Endothelial cell of hepatic sinusoid (primary cell): ENCODE measurements at regions not wholly inside any gene's neighbourhood (a gene's known extent, or its start where the extent isn't known, plus 50 kb on each side); places are given as distances from the start of the nearest gene placed in this dataset.

Experiments used
- in situ Hi-C: cut with HindIII; loops from 2 replicates; pipeline ENCODE4 v1.10.0; 2017; ENCODE audit warnings: low sequenced_read_pairs

DNA sequence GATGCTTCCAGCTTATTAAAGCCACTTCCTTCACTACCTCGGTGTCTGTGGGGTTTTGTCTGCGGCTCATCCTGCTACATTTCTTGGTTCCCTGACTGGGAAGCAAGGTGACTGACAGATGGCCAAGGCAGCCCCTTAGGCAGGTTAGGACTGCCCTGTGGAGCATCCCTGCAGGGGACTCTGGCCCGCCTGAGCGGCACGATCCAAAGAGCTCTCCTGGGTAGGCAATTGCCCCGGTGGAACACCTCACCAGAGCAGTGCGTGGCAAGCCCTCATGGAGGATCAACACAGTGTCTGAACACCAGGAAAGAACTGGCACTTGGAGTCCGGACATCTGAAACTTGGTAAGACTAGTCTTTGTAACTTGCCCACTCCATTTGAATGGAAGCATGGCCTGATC lies 1143.4 kb downstream of the ARAP2 start:
- in situ Hi-C loops: no loop called here

DNA sequence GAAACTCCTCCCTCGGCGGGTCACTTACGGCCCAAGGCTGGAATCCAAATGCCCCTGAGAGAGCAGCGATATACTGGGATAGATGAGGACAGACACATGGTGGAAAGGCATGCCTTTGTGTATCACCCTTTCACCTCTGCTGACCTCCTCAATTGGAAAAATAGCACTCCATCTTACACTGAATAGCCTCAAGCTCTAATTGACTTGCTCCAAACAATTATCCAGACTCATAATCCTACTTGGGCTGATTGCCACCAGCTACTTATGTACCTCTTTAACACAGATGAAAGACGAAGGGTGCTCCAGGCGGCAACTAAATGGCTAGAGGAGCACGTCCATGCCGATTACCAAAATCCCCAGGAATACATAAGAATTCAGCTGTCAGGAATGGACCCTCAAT lies 1142.2 kb downstream of the ARAP2 start:
- in situ Hi-C loops: no loop called here

DNA sequence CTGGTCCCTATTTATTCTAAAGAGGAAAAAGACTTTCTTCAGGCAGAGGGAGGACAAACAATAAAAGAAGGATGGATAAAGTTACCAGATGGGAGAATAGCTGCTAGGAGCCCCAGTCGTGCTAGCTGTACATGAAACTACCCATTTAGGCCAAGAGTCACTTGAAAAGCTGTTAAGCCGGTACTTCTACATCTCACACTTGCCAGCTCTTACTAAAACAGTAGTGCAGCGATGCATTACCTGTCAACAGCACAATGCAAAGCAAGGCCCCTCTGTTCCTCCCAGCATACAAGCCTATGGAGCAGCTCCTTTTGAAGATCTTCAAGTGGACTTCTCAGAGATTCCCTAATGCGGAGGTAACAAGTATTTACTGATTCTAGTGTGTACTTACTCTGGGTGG lies 1138.8 kb downstream of the ARAP2 start:
- in situ Hi-C loops: no loop called here

DNA sequence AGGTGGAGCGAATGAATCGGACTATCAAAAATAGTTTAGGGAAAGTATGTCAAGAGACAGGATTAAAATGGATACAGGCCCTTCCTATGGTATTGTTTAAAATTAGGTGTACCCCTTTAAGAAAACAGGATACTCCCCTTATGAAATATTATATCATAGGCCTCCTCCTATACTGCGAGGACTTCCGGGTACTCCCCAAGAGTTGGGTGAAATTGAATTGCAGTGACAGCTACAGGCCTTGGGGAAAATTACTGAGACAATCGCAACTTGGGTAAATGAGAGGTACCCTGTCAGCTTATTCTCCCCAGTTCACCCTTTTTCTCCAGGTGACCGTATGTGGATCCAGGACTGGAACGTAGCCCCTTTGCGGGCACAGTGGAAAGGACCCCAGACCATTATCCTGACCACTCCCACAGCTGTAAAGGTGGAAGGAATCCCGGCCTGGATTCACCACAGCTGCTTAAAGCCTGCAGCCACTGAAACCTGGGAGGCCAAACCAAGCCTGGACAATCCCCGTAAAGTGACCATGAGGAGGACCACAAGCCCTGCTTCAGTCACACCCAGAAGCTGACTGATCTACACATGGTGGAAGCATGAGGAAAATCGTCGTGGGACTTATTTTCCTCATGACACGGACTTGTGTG lies 1138.1 kb downstream of the ARAP2 start:
- in situ Hi-C loops: no loop called here

GRCh38 chr4:35124106-35124505 lies 1120.2 kb downstream of the ARAP2 start:
- in situ Hi-C loops: no loop called here

GRCh38 chr4:35125995-35126712 lies 1118.2 kb downstream of the ARAP2 start:
- in situ Hi-C loops: no loop called here

DNA sequence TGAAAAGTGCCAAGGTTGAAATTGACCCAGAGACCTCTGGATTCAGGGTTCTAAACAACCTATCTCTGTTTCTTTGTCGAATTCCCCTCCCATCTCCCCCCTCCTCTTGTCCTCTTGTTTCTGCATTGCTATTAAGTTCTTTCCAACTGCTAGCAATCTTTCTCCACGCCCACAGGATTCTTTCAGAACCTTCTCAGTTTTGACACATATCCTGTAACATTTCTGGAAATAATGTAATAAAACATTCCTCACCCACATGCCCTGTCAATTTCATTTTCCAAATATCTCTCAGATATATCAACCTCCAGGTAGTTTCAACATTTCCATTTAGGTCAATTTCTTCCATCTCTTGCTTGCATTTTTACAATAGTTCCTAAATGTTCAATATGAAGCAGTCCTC lies 1105.9 kb downstream of the ARAP2 start:
- in situ Hi-C loops: no loop called here

- in situ Hi-C loops: no loop called here
Measured at GRCh38 chr4:35147761-35148160, 1096.6 kb downstream of the ARAP2 start.

DNA sequence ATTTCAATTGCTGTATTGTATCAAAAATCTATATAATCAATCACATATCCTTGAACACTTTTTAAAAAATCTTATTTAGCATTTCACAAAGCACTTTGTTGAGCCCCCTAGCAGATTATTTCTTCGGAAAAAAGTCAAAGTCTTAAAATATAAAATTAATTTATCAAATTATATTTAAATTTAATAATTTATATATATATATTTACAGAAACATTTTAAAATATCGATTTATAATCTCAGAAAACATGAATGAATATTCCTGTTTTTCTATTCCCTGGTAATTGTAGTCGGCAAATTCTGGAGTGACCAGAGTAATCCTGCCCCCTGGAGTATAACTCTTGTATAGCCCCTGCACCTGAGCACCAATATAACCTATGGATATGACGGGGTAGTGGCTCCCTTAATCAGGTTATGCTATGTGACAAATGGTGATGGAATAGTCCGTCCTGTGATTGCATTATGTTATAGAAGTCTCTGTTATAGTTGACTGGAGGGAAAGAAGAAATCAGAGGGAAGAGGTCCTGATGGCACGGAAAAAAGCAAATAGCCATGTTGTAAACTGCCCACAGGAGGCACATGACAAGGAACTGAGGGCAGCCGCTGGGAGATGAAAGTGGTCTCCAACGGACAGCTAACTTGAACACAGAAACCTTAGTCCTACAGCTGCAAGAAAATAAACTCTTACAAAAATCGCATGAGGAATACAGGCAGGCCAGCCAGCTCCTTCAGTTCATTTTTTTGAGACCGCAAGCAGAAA lies 1092.3 kb downstream of the ARAP2 start:
- in situ Hi-C loops: no loop called here

- in situ Hi-C loops: no loop called here
Measured at GRCh38 chr4:35163168-35163567, 1081.1 kb downstream of the ARAP2 start.

- in situ Hi-C loops: no loop called here
Measured at GRCh38 chr4:35164063-35164462, 1080.3 kb downstream of the ARAP2 start.

GRCh38 chr4:35166466-35166865 lies 1077.8 kb downstream of the ARAP2 start:
- in situ Hi-C loops: no loop called here

GRCh38 chr4:35167385-35167784 lies 1076.9 kb downstream of the ARAP2 start:
- in situ Hi-C loops: no loop called here

GRCh38 chr4:35175487-35175886 lies 1068.8 kb downstream of the ARAP2 start:
- in situ Hi-C loops: no loop called here

GRCh38 chr4:35175894-35176293 lies 1068.4 kb downstream of the ARAP2 start:
- in situ Hi-C loops: no loop called here

DNA sequence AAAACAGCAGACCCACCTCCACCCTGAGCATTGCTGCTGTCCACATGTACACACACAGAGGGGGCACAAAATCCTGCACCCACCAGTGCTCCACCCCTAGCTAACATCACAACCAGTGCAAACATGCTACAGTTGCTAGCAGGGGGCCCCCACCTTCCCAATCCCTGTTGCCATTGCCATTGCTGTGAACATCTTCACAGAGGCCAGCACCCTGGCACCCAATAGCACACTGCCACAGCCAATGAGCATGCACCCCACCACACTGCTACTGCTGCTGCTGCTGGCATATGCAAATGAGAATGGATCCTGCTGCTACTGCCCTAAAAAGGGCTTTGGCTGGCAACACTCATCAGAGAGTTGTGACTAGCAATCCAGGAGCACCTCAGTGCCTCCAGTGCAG lies 1061.9 kb downstream of the ARAP2 start:
- in situ Hi-C loops: no loop called here

- in situ Hi-C loops: no loop called here
Measured at GRCh38 chr4:35189988-35190613, 1054.2 kb downstream of the ARAP2 start.

- in situ Hi-C loops: no loop called here
Measured at GRCh38 chr4:35201403-35201802, 1042.9 kb downstream of the ARAP2 start.

DNA sequence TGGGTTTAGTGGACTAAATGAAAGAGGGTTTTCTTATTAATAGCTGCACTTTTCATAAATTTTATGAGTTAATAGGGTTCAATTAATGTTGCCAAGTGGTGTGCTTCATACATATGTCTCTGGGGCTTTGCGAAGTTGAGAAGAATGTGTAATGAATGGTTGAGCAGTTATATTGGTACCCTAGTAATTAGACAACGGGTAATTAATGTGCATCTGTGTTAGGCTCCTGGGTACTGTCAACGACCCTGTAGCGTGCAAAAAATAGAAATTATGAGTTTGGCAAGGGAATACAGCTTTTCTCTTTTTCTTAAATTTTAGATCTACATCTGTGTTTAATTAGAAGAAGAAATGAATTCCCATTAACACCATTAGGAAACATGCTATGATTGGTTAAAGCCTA lies 1027.7 kb downstream of the ARAP2 start:
- in situ Hi-C loops: no loop called here

- in situ Hi-C loops: no loop called here
Measured at GRCh38 chr4:35217331-35217730, 1027.0 kb downstream of the ARAP2 start.

DNA sequence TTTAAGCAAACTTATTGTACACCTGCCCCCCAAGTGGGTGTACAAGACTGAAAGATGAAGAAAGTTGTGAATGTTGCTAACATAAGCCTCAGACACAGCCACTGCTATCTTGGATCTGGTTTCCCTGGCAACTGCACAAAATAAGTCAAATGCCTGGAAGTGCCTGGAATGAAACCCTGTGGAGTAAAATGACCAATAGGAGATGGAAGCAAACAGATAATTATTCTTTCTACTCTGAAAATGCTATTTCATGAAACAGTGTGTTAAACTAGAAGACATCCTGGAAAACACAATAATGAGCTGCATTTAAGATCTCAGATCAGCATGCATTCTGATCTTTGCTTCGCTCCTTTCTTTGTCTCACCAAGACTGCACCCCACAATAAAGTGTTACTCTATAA lies 1016.0 kb downstream of the ARAP2 start:
- in situ Hi-C loops: no loop called here

DNA sequence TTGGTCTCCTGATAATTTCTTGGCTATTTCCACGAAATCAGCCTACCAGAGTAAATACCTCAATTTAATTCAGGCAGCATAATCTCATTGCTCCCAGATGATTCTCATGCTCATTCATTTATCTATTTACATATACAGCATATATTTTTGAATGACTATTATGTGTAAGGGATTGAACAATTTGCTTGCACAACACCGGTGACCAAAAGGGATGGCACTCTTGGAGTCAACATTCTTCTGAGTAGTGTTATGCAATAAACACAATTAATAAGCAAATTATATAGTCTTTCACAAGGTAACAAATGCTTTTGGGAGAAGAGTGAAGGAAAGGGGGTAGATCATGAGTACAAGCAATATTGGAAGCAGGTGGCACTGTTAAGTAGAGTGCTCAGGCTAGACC lies 1015.3 kb downstream of the ARAP2 start:
- in situ Hi-C loops: no loop called here
